PC-3 (cell line): ENCODE measurements at regions not wholly inside any gene's neighbourhood (a gene's known extent, or its start where the extent isn't known, plus 50 kb on each side); places are given as distances from the start of the nearest gene placed in this dataset.
"Not testable (repeated sequence)": the region's sequence is repeated elsewhere in the genome, so short reads cannot be mapped to it uniquely, and the experiment has no call there.

Experiments
- ATAC-seq: fragments of 200-7000 bp; cut with Tn5 transposase; 2 replicates; pipeline ENCODE4 v1.9.1; 2020; ENCODE audit warnings: mild to moderate bottlenecking, moderate library complexity
- BruUV-seq: library from RNA; stranded (reverse); fragments of 400-500 nt; replicated peaks from 2 replicates; lab custom pipeline; 2021; lab: Mats Ljungman, UMichigan
- CTCF ChIA-PET: fragments of 300-600 bp; sonication (Branson Sonifier 250); formaldehyde crosslinking; loops from one replicate; lab custom pipeline; 2022; ENCODE audit warnings: antibody characterized with exemption; lab: Charles Lee
- POLR2A ChIA-PET: fragments of 300-600 bp; sonication (Branson Sonifier 250); formaldehyde crosslinking; loops from one replicate; lab custom pipeline; 2022; ENCODE audit warnings: antibody characterized with exemption; ENCODE audit not compliant: unreplicated experiment; lab: Charles Lee
- DNase-seq: peaks from one replicate; pipeline ENCODE4 v3.0.0-alpha.2; 2015
- H2AFZ ChIP-seq: fragments of 300-600 bp; sonication (generic); 2 replicates; pipeline ENCODE4 v1.6.0; 2016; ENCODE audit warnings: antibody characterized with exemption, low read length
- H3F3A ChIP-seq: fragments of 300-600 bp; sonication (generic); one replicate; pipeline ENCODE4 v1.6.0; 2017; ENCODE audit warnings: antibody characterized with exemption, low read length, control low read depth, mild to moderate bottlenecking; ENCODE audit not compliant: unreplicated experiment
- H3K27ac ChIP-seq: fragments of 300-600 bp; sonication (generic); 2 replicates; pipeline ENCODE4 v1.5.1; 2016; ENCODE audit warnings: mild to moderate bottlenecking, low read length
- H3K27me3 ChIP-seq: fragments of 300-600 bp; sonication (generic); 2 replicates; pipeline ENCODE4 v1.6.1; 2016; ENCODE audit warnings: low read length, mixed read lengths
- H3K36me3 ChIP-seq: fragments of 300-600 bp; sonication (generic); 2 replicates; pipeline ENCODE4 v1.6.1; 2016; ENCODE audit warnings: low read depth, mixed run types, low read length, mixed read lengths
- H3K4me1 ChIP-seq: fragments of 300-600 bp; sonication (generic); 2 replicates; pipeline ENCODE4 v1.5.1; 2016; ENCODE audit warnings: low read length; ENCODE audit not compliant: insufficient read depth
- H3K4me2 ChIP-seq: fragments of 300-600 bp; sonication (generic); 2 replicates; pipeline ENCODE4 v1.6.0; 2016; ENCODE audit warnings: low read length
- H3K4me3 ChIP-seq: fragments of 300-600 bp; sonication (generic); 2 replicates; pipeline ENCODE4 v1.5.1; 2016; ENCODE audit warnings: mild to moderate bottlenecking, low read length, mixed read lengths
- H3K79me2 ChIP-seq: fragments of 300-600 bp; sonication (generic); 2 replicates; pipeline ENCODE4 v1.6.1; 2017; ENCODE audit warnings: low read length, mixed read lengths
- H3K9ac ChIP-seq: fragments of 300-600 bp; sonication (generic); 2 replicates; pipeline ENCODE4 v1.6.0; 2016; ENCODE audit warnings: mild to moderate bottlenecking, low read length
- H3K9me2 ChIP-seq: fragments of 300-600 bp; sonication (generic); replicated peaks from 2 replicates; pipeline ENCODE4 v1.6.1; 2016; ENCODE audit warnings: mixed run types, low read length, mixed read lengths
- H3K9me3 ChIP-seq: fragments of 300-600 bp; sonication (generic); 2 replicates; pipeline ENCODE4 v1.6.1; 2016; ENCODE audit warnings: low read length, mixed read lengths
- H4K20me1 ChIP-seq: fragments of 300-600 bp; sonication (generic); 2 replicates; pipeline ENCODE4 v1.6.1; 2016; ENCODE audit warnings: low read length, mixed read lengths
- CTCF ChIP-seq: fragments of 300-600 bp; sonication (generic); conservative IDR thresholded peaks from 2 replicates; pipeline ENCODE4 v1.5.1; 2017; ENCODE audit warnings: antibody characterized with exemption, low read depth, mild to moderate bottlenecking, low read length
- EZH2 ChIP-seq: fragments of 300-600 bp; sonication (generic); IDR thresholded peaks from one replicate; pipeline ENCODE4 v1.6.1; 2017; ENCODE audit warnings: antibody characterized with exemption, mild to moderate bottlenecking, low read length; ENCODE audit not compliant: unreplicated experiment
- EZH2phosphoT487 ChIP-seq: fragments of 300-600 bp; sonication (generic); IDR thresholded peaks from 2 replicates; pipeline ENCODE4 v1.6.1; 2018; ENCODE audit warnings: mild to moderate bottlenecking, antibody characterized with exemption, low read length, borderline replicate concordance
- intact Hi-C: fragments of 100-400 bp; cut with micrococcal nuclease; formaldehyde crosslinking; loops from 2 replicates; pipeline ENCODE4 v1.9.0; 2023

- TF ChIP-seq EZH2phosphoT487: no peak
- no peak overlapping the region for H2AFZ ChIP-seq
- H3K9ac ChIP-seq: no peak overlapping the region
- ChIA-PET POLR2A (no interaction called here), CTCF (no interaction called here)
- H3K9me2 ChIP-seq: no peaks in the 10 kb centered on the region
- ATAC-seq (no peak), DNase-seq (no peak)
- H4K20me1 ChIP-seq: no peaks in the 10 kb centered on the region
- no peaks in the 10 kb centered on the region for H3K9me3 ChIP-seq
- H3F3A ChIP-seq: no peaks in the 10 kb centered on the region
- H3K4me3 ChIP-seq: no peak overlapping the region
- intact Hi-C loops: no loop called here
- no peak overlapping the region for H3K27ac ChIP-seq
- no peak overlapping the region for H3K4me2 ChIP-seq
- H3K36me3 ChIP-seq: no peaks in the 10 kb centered on the region
- BruUV-seq: no TSS peak
- no peaks in the 10 kb centered on the region for H3K27me3 ChIP-seq
- H3K79me2 ChIP-seq: no peaks in the 10 kb centered on the region
- no peaks in the 10 kb centered on the region for H3K4me1 ChIP-seq
These were observed 640.0 kb upstream of the LRRTM4 start for GRCh38 chr2:78162202-78162601.

GRCh38 chr2:78172157-78172556 is 650.0 kb upstream of the LRRTM4 start:
- H4K20me1 ChIP-seq, H3K4me2 ChIP-seq, intact Hi-C loops, H3K27me3 ChIP-seq, H3K27ac ChIP-seq, H3K9me3 ChIP-seq, BruUV-seq, ATAC-seq, H3K79me2 ChIP-seq, POLR2A ChIA-PET, H3K4me1 ChIP-seq, H3K9me2 ChIP-seq, H3K36me3 ChIP-seq, H3K4me3 ChIP-seq, H3K9ac ChIP-seq, H3F3A ChIP-seq, DNase-seq, H2AFZ ChIP-seq, CTCF ChIA-PET: not testable (repeated sequence)

GRCh38 chr2:78175645-78176044 is 653.5 kb upstream of the LRRTM4 start:
- BruUV-seq: no TSS peak
- H3K27me3 ChIP-seq: no peaks in the 10 kb centered on the region
- H3K27ac ChIP-seq: no peak overlapping the region
- intact Hi-C loops: no loop called here
- no peak overlapping the region for H3K4me3 ChIP-seq
- TF ChIP-seq EZH2phosphoT487: no peak
- TF ChIP-seq CTCF: no peak
- TF ChIP-seq EZH2: no peak
- ATAC-seq: no peak
- no peak overlapping the region for H3K9ac ChIP-seq
- H3K4me1 ChIP-seq: no peaks in the 10 kb centered on the region
- no peaks in the 10 kb centered on the region for H3F3A ChIP-seq
- no peaks in the 10 kb centered on the region for H3K36me3 ChIP-seq
- H2AFZ ChIP-seq: no peak overlapping the region
- no peaks in the 10 kb centered on the region for H3K9me2 ChIP-seq
- no peak for DNase-seq
- CTCF ChIA-PET: no interaction called here
- H3K79me2 ChIP-seq: no peaks in the 10 kb centered on the region
- H3K4me2 ChIP-seq: no peak overlapping the region
- POLR2A ChIA-PET: no interaction called here
- H4K20me1 ChIP-seq: no peaks in the 10 kb centered on the region
- no peaks in the 10 kb centered on the region for H3K9me3 ChIP-seq

GRCh38 chr2:78201064-78201575 is 678.9 kb upstream of the LRRTM4 start:
- no peaks in the 10 kb centered on the region for H3K27me3 ChIP-seq
- CTCF ChIA-PET: no interaction called here
- no peak overlapping the region for H3K4me3 ChIP-seq
- POLR2A ChIA-PET: no interaction called here
- H3K9ac ChIP-seq: no peak overlapping the region
- TF ChIP-seq CTCF (no peak), EZH2phosphoT487 (no peak), EZH2 (no peak)
- DNase-seq: no peak
- H3K27ac ChIP-seq: no peak overlapping the region
- H3K4me1 ChIP-seq: no peaks in the 10 kb centered on the region
- no peaks in the 10 kb centered on the region for H3K9me2 ChIP-seq
- ATAC-seq: no peak
- BruUV-seq: no TSS peak
- no peak overlapping the region for H3K4me2 ChIP-seq
- 0 out of 2 replicates have a peak, but pooled peaks cover 8% of the 10 kb centered on the region for H3K9me3 ChIP-seq
- intact Hi-C loops: no loop called here
- H3F3A ChIP-seq: no peaks in the 10 kb centered on the region
- H3K79me2 ChIP-seq: no peaks in the 10 kb centered on the region
- no peaks in the 10 kb centered on the region for H3K36me3 ChIP-seq
- H4K20me1 ChIP-seq: no peaks in the 10 kb centered on the region
- no peak overlapping the region for H2AFZ ChIP-seq
